HuH-7 (cell line): ENCODE measurements at regions not wholly inside any gene's neighbourhood (a gene's known extent, or its start where the extent isn't known, plus 50 kb on each side); places are given as distances from the start of the nearest gene placed in this dataset.
"Not testable (repeated sequence)": the region's sequence is repeated elsewhere in the genome, so short reads cannot be mapped to it uniquely, and the experiment has no call there.

ENCODE experiments used
- DNase-seq: peaks from one replicate; pipeline ENCODE4 v3.0.0; 2011; ENCODE audit warnings: low spot score

- no peak for DNase-seq
Measured at GRCh38 chr15:91622235-91622634, 231.3 kb upstream of the SLCO3A1 start.

GRCh38 chr15:91622711-91623342 lies 230.7 kb upstream of the SLCO3A1 start:
- DNase-seq, result no peak

- DNase-seq, result no peak
Measured at GRCh38 chr15:91624353-91624968, 229.0 kb upstream of the SLCO3A1 start.

GRCh38 chr15:91625506-91625905 lies 228.0 kb upstream of the SLCO3A1 start:
- DNase-seq, result no peak

- DNase-seq, result no peak
Measured at GRCh38 chr15:91627473-91628278, 225.8 kb upstream of the SLCO3A1 start.

GRCh38 chr15:91630090-91630489 lies 223.4 kb upstream of the SLCO3A1 start:
- no peak for DNase-seq

- DNase-seq, result no peak
Measured at GRCh38 chr15:91632176-91632575, 221.3 kb upstream of the SLCO3A1 start.

- DNase-seq, result no peak
Measured at GRCh38 chr15:91632981-91633380, 220.5 kb upstream of the SLCO3A1 start.

- no peak for DNase-seq
Measured at GRCh38 chr15:91634179-91634578, 219.3 kb upstream of the SLCO3A1 start.

- DNase-seq, result no peak
Measured at GRCh38 chr15:91635080-91635479, 218.4 kb upstream of the SLCO3A1 start.

- DNase-seq, result no peak
Measured at GRCh38 chr15:91635641-91636040, 217.9 kb upstream of the SLCO3A1 start.

GRCh38 chr15:91649016-91649415 lies 204.5 kb upstream of the SLCO3A1 start:
- DNase-seq, result no peak

GRCh38 chr15:91649831-91650321 lies 203.6 kb upstream of the SLCO3A1 start:
- DNase-seq, result no peak

- DNase-seq, result no peak
Measured at GRCh38 chr15:91651251-91651650, 202.3 kb upstream of the SLCO3A1 start.

GRCh38 chr15:91652610-91653207 lies 200.8 kb upstream of the SLCO3A1 start:
- no peak for DNase-seq

- DNase-seq, result not testable (repeated sequence)
Measured at GRCh38 chr15:91655563-91656290, 197.8 kb upstream of the SLCO3A1 start.

- no peak for DNase-seq
Measured at GRCh38 chr15:91660174-91660649, 193.3 kb upstream of the SLCO3A1 start.

GRCh38 chr15:91664224-91664836 lies 189.2 kb upstream of the SLCO3A1 start:
- DNase-seq, result no peak

- DNase-seq, result no peak
Measured at GRCh38 chr15:91665212-91665611, 188.3 kb upstream of the SLCO3A1 start.

- DNase-seq, result no peak
Measured at GRCh38 chr15:91668370-91668769, 185.1 kb upstream of the SLCO3A1 start.

GRCh38 chr15:91670108-91670507 lies 183.4 kb upstream of the SLCO3A1 start:
- DNase-seq, result no peak
